ENCODE measurements at regions not wholly inside any gene's neighbourhood (a gene's known extent, or its start where the extent isn't known, plus 50 kb on each side); places are given as distances from the start of the nearest gene placed in this dataset.

DNA sequence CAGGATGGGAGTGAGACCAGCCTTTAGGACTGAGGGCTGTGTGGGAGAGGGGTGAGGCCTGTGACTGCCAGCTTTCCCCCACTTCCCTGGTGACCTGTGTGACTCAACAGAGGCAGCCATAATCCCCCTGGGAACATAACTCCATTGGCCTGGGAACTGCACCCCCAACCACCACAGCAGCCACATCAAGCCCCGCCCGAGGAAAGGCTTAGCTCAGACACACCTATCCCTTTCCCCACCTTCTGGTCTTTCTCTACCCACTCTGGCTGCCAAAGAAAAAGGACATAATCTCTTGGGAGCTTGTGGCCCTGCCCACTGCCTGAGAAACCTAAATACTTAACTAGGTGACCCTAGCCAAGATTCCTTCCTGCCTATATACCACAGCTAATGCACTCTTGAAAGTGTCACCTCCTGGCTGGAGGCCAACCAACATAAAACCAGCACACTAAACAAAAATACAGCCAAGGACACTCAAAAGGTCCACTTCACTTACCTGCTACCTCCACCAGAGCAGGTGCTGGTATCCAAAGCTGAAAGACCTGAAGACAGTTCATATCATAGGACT, 406.6 kb upstream of the CAMK1G start:
- TF ChIP-seq, protein P1, sequence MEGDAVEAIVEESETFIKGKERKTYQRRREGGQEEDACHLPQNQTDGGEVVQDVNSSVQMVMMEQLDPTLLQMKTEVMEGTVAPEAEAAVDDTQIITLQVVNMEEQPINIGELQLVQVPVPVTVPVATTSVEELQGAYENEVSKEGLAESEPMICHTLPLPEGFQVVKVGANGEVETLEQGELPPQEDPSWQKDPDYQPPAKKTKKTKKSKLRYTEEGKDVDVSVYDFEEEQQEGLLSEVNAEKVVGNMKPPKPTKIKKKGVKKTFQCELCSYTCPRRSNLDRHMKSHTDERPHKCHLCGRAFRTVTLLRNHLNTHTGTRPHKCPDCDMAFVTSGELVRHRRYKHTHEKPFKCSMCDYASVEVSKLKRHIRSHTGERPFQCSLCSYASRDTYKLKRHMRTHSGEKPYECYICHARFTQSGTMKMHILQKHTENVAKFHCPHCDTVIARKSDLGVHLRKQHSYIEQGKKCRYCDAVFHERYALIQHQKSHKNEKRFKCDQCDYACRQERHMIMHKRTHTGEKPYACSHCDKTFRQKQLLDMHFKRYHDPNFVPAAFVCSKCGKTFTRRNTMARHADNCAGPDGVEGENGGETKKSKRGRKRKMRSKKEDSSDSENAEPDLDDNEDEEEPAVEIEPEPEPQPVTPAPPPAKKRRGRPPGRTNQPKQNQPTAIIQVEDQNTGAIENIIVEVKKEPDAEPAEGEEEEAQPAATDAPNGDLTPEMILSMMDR (conservative IDR thresholded peaks at IDR 0.05; ENCODE audit: low read length): no peak
- no peak for TF ChIP-seq EZH2phosphoT487 (IDR thresholded peaks at IDR 0.05; ENCODE audit: borderline replicate concordance, low read depth, low read length)
